GM10847 (cell line): ENCODE measurements at regions not wholly inside any gene's neighbourhood (a gene's known extent, or its start where the extent isn't known, plus 50 kb on each side); places are given as distances from the start of the nearest gene placed in this dataset.

Source experiments
- POLR2A ChIP-seq: IDR thresholded peaks from 2 replicates; pipeline ENCODE4 v1.6.1; 2011; ENCODE audit not compliant: insufficient read length; ENCODE audit errors: extremely low read depth

- TF ChIP-seq POLR2A, result no peak
These were observed 66.7 kb upstream of the EZH2 start for GRCh38 chr7:148950806-148951205.

GRCh38 chr7:148944935-148945934 lies 61.1 kb upstream of the EZH2 start:
- no peak for TF ChIP-seq POLR2A

GRCh38 chr7:148941598-148942275 lies 57.6 kb upstream of the EZH2 start:
- no peak for TF ChIP-seq POLR2A

- TF ChIP-seq POLR2A, result peak; percentile 61
These were observed 56.9 kb upstream of the EZH2 start for GRCh38 chr7:148940702-148941597.

GRCh38 chr7:148939128-148939755 lies 55.2 kb upstream of the EZH2 start:
- TF ChIP-seq POLR2A, result no peak

- no peak for TF ChIP-seq POLR2A
These were observed 51.4 kb upstream of the EZH2 start for GRCh38 chr7:148935451-148935850.
